ENCODE measurements at regions not wholly inside any gene's neighbourhood (a gene's known extent, or its start where the extent isn't known, plus 50 kb on each side); places are given as distances from the start of the nearest gene placed in this dataset.

DNA sequence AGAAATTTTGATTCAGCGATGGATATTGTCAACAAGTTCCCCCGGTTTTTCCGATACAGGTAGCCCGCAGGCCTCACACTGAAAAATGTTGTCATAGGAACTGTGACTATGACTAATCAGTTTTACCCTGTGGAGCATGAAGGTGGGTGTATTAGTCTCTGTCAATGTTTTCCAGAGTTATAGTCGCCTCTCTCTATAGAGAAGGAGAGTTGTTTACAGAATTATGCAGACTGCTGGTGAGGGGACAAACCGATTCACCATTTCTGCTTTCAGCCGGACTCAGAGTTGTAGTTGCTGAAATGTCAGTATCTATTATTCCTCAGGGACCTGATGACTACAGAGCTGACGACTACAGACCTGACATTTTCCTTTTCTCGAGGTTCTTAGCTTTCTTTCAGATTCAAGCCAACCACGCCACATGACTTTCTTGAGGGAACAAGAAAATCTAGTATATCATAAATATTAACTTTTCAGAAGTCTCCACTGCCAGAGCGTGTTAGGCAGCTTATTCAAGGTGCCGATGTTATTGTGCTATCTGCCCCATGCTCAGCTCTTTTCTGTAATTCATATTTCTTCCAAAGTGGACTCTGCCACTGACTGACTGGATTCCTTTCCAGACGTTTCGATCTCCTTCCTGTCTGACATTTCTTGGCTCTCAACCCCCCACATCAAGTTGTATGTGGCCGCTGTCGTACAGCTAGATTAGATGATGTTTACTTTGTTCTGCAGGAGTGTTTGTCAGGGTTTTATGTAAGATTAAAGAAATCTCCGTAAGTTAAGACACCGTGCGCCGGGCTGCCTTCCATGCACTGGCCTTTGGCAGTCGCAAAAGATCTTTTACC is 178.1 kb downstream of the FGF1 start:
- DNase-seq, result no peak

GRCh38 chr5:142506756-142507155 is 179.1 kb downstream of the FGF1 start:
- no peak for DNase-seq

- DNase-seq, result no peak
These were observed 179.8 kb downstream of the FGF1 start for GRCh38 chr5:142506046-142506445.

DNA sequence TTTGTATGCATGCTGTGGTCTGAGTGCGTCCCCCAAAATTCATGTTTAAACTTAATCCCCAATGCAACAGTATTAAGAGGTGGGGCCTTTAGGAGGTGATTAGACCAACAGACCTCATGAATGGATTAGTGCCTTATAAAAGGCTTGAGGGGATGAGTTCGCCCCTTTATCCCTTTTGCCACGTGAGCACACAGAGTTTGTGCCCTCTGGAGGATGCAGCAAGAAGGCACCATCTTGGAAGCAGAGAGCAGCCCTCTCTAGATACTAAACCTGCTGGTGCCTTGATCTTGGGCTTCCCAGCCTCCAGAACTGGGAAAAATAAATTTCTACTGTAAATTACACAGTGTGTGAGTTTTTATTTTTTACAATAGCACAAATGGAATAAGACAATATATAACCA is 177.1 kb upstream of the SPRY4 start:
- no peak for DNase-seq

DNA sequence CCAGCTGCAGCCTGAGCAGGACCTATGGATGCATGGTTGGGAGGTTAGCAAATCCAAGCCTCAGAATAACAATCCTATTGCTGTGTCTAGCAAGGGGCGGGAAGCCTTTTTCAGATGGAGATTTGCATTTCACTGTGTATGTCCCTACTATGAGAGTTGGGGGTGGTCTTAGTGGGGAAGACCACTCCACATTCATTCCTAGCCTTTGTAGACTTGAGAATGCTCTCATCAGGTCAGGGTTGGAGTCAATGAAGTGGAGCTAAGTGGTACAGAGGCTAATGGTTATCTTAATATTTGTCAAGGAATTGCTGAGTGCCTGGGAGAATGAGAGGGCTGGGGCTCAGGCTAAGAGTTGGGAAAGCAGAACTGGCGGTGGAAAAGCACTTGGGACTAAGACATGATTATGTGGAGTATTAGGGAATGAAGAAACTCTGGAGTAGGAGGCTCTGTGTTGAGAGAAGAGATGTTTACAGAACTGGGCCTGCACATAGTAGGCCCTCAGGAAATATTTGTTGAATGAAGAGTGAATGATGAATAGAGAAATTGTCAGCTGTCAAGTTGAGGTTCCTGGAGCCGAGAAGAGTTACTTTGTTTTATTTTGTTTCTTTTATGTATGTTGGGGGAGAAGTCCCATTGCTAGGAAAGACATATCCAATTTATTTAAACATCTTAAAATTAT is 175.5 kb upstream of the SPRY4 start:
- DNase-seq, result no peak

DNA sequence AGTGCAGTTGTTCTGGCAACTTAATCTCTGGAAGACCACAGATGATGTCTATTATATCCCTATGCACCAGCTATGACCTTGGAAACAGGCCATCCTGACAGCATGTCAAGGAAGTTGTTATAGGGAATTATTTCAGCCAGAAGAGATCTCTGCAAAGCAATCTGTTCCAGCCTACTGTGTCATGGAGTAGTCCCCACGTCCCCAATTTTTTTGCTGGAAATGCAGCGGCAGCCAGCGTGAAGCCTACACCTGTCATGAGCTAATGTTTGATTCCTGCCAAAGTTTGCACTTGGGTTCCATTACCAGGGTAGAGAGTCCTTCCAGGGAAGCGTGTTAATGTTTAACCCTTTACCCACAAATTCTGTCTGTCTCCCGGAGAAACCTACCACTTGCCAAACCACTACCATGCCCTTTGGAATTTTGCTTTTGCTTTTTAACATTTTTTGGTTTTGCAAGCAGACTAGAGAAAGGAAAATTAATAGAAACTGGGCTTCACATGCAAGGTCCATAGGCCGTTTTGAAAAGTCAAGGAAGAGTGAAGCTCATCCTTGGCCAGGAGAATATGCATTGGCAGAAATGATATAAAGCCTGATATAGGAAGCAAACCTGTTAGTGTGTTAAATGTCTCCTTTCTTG is 174.9 kb upstream of the SPRY4 start:
- no peak for DNase-seq

- DNase-seq, result no peak
These were observed 173.5 kb upstream of the SPRY4 start for GRCh38 chr5:142498298-142498697.

- no peak for DNase-seq
These were observed 170.7 kb upstream of the SPRY4 start for GRCh38 chr5:142495531-142495930.

DNA sequence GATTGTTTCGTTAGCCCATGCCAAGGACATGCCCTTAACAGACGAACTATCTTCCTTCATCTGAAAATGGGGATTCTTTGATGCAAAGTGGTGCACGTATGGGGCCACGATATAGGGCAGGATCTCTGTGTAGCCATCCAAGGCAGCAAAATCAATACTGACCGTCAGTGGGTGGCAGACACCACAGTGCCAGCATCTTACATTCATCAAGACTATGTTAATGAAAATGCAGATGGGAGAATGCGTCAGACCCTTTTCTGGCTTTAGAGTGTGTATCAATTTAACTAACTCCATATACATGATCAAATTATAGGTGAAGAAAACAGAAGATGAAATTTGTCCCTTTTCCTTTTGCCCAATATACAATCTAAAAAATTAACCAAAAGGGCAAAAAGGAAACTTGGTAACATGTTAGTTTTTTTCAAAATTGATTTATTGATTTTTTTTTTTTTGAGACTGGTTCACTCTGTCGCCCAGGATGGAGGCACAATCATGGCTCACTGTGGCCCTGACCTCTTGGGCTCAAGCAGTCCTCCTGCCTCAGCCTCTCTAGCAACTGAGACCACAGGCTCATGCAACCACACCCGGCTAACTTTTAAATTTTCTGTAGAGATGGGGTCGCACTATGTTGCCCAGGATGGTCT is 169.2 kb upstream of the SPRY4 start:
- DNase-seq, result no peak

- no peak for DNase-seq
These were observed 168.0 kb upstream of the SPRY4 start for GRCh38 chr5:142492781-142493281.

DNA sequence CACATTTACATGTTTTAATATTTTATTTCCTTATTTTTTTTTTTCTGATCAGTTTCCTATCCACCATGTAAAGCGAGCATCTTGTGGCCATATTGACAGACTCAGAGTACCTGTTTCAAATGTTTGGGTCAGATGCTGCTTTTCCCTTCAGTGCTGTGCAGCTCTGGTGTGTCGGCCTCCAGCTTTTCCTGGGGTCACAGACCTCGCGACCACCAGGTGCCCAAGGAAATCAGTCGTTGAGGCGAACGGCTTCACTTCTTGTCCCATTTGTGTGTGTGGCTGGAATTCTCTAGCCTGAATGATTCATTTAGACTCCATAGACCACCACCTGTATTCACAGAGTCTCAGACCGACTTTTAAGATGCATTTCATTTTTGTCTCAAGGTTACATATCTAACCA is 166.9 kb upstream of the SPRY4 start:
- no peak for DNase-seq

- DNase-seq, result no peak
These were observed 166.4 kb upstream of the SPRY4 start for GRCh38 chr5:142491270-142491669.

DNA sequence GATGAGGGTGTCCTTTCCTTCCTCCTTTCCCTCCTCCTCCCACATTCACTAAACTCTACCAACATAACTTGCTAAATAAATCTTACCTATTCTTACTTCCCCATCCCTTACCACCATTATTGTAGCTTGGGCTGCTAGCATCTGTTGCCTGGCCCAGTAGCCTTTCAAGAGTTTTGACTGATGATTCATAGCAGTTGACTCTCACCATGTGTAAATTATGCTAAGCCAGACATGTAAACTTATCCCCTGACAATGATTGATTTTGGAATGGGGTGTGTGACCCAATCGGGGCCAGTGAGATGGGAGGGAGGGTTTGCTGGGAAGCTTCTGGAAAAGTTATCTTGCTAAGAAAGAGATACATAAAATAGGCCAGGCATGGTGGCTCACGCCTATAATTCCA is 161.8 kb upstream of the SPRY4 start:
- no peak for DNase-seq

DNA sequence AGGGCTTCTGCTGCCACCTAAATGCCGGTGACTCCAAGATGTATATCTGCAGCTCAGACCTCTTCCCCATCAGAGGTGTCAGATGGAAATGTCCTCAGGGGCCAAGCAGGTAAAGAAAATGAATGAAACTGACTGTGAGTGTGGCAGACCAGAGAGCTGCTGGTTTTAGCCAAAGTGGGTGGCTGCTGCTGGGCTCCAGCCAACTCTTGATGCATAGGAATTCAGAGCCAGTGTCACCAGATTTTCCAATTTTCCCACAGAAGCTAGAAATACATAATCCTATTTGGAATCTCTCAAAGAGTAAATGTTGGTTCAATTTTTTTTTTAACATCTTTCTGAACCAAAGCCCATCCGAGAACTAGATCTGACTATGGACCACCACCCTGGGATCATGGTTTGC is 161.2 kb upstream of the SPRY4 start:
- DNase-seq, result no peak

DNA sequence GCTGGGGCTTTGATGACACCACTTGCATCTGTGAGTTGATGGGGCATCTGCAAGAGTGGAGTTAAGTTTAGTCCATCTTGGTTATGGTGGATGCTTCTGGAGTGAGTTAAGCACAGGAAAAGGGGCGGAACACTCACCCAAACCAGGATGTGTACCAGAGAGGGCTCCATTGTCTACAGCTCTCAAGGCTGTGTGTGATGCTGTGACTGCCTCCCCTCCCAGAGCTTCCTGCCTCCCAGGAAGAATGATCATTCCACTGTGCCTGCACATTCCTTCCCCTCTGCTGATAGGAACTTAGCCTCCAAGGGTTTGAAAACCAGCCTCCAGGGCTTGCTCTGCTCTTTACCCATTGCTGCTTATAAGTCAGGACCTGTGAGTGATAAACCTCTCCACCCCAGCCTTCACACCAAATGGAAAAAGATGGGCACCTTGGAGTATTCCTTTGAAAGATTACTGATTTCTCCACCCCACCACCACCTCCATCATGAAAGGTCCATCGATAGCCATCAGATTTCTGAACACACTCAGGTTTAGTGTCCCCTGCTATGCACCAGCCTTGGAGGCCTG is 160.1 kb upstream of the SPRY4 start:
- no peak for DNase-seq

DNA sequence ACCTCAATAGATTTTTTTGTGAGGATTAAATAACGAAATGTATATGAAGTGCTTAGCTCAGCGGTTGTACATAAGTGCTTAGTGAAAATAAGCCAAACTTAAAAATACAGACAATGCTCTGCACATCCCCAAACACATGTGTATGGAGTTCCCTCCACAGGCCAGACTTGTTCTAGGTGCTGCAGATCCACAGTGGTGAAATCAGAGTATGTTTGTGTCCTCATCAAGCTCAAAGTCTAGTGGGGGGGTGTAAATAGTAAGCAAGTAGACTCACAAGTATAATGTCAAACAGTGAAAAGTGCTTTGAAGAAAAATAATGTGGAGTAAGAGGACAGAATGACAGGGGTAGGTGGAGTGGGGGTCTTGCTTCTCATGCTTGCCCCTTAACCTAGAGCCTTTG is 157.4 kb upstream of the SPRY4 start:
- no peak for DNase-seq

DNA sequence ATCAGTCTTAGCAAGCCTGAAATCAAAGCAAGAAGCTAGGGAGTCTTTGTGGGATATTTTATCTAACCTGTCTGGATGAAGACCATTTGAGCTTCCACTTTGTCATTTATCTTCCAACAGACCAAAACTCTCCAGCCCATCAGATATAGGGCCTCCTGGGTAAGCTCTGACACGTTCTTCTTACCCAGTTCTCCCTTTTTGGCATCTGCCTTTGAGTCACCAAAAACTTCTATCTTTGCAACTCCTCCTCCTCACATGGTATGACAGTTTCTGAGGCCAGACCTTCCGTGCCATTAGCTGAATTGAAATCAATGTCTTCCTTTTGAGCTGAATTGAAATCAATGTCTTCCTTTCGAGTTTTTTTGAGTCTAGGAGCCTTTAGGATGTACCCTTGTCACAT is 156.6 kb upstream of the SPRY4 start:
- no peak for DNase-seq

DNA sequence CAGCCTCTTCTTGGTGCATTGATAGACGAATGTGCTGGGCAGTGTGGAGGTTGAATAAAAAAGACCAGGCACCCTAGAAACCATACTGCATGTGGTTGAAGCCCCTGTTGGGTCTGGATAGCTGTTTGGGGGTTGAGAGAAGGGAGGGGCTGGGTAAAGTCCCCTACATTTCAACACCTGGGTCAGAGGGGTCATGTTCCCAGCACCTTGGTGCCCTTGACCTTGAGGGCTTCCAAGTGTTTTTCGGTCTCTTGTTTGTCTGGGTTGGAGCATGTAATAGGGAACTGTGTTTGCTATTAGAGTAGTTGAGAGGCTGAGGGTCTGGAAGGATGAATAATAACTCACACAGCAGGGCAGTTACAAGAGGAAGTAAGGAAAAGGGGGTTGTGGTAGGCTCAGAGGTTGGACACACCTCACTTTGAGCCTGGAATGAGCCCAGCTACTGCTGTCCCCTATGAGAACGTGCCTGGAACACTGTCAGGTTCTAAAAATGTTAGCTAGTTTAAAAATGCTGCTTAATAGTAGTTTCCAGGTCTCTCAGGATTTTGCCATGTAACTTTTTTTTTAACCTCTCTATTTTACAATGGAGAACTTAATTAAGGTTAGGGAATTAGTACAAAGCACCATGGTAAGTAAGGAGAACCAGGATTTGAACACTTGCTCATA is 155.2 kb upstream of the SPRY4 start:
- no peak for DNase-seq

DNA sequence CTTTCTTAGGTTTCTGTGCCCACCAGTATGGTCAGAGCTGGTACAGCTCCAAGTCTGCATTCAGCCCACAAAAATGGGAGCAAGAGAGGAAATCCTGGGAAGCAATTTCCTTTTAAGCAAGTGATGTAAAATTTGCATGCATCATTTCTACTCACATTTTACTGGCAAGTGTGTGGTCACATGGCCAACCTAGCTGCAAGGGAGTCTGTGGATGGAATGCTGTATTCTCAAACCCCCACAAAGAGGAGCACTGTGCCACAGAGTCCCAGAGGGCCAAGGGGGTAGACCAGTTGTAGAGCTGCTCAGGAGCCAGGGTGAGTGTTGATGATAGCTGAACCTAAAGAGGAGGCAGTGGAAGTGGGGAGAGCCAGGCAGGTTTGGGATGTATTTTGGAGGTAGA is 154.3 kb upstream of the SPRY4 start:
- no peak for DNase-seq

DNA sequence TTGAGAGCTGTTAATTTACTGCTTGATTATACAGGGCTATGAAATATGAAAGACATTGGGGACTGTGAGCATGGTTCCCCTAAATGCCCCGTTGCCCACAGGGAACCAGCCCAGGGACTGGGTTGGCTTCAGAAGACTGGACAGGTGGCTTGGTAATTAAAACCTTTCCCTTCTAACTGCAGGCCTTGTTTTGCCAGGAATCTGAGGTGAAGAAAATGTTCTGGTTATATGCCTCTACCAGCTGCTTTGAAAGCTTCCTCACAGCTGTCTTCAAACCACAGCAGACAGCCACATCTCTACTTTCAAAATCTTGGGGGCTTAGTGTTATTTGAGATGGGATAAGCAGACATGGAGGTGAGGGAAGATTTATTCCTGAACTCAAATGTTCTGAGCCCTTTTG is 153.3 kb upstream of the SPRY4 start:
- DNase-seq, result no peak

GRCh38 chr5:142475102-142475513 is 150.3 kb upstream of the SPRY4 start:
- DNase-seq, result no peak

DNA sequence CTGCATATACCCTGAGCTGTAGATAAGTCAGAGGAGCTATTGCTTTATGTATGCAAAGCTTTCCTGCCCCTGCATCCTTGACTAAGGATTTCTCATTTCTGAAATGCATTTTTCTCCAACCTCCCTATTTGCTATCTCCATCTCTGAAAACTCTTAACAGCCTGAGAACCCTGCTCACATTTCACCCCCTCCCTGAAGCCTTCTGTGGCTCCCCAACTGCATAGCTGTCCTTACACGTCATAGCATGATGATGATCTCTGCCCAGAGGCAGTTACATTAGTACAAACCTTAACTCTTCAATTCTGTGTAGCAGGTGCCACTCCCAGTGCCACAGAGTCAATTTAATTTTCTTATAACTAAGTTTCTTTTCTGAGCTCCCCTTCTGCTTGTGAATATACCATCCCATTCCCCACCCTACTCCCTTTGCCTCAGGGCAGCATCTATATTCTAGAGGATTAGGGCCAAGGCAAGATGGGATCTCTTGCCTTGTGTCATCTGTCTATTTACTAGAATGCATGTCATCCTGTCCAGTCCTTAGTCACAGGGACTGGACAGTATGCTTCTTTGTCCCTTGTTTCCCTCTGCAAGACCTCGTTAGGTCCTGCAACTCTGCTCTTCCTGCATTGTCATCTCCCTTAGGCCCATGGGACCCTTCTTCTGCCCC is 149.7 kb upstream of the SPRY4 start:
- no peak for DNase-seq

All from SHP77 (cell line).